ENCODE measurements at regions not wholly inside any gene's neighbourhood (a gene's known extent, or its start where the extent isn't known, plus 50 kb on each side); places are given as distances from the start of the nearest gene placed in this dataset.

DNA sequence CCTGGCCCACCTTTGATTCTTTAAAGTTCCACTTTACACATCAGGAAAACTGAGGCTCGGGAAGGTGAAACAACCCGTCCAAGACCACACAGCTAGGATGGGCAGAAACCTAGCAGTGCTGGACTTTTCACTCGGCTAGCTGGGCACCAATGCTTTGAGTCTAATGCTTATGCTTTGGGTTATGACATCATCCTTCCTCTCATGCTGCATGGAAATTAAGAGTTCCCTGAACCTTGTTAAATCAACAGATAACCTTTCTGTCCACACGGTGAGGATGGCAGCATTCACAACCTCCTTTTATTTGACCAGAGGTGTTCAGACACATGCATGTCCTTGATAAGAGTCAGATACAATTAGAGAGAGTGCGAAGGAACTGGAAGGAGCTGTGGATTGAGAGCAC is 138.4 kb downstream of the UQCRFS1 start:
- WGBS (ENCODE audit: insufficient coverage, insufficient replicate concordance, low lambda C conversion rate, missing lambda C conversion rate), result 51% methylated on average over 5 of the region's 5 CpGs
- RAD21 ChIA-PET (ENCODE audit: unreplicated experiment), result no interaction called here
- in situ Hi-C loops (cut with MboI), result no loop called here
- H4K20me1 ChIP-seq (ENCODE audit: control insufficient read depth, insufficient read depth), result no peaks in the 10 kb centered on the region
- ATAC-seq (no peak), FAIRE-seq (no peak), DNase-seq (ENCODE audit: low read depth, low spot score) (no peak)
- H2AFZ ChIP-seq (ENCODE audit: control insufficient read depth, low read depth, low read length), result no peak overlapping the region
- no peaks in the 10 kb centered on the region for H3K4me1 ChIP-seq (ENCODE audit: control insufficient read depth, insufficient read depth, low read length)
- BruUV-seq (replicated peaks), result no TSS peak
- intact Hi-C loops (cut with micrococcal nuclease; ENCODE audit: unreplicated experiment), result no loop called here
- CTCF ChIA-PET, result interaction anchor here (1.0 kb wide), 1 partner anchor 189 kb away, joined by 4 read pairs; no protein-coding TSS in a partner anchor
- no peaks in the 10 kb centered on the region for H3K79me2 ChIP-seq (ENCODE audit: control insufficient read depth, insufficient read depth, low read length)
- no peaks in the 10 kb centered on the region for H3K27me3 ChIP-seq (replicated peaks in 1 of 2; ENCODE audit: control insufficient read depth in 2 of 2, insufficient read depth in 2 of 2, low read length in 1 of 2)
- no peaks in the 10 kb centered on the region; the same call in 2 of the 3 replicates for H3K9me3 ChIP-seq (replicated peaks; ENCODE audit: control insufficient read depth, insufficient read depth, low read length)
- no peaks in the 10 kb centered on the region for H3K36me3 ChIP-seq (ENCODE audit: control insufficient read depth in 2 of 2, insufficient read depth in 2 of 2, low read length in 1 of 2)
- H3K4me2 ChIP-seq (ENCODE audit: control insufficient read depth, insufficient read depth), result no peak overlapping the region
- SMC1A ChIA-PET (ENCODE audit: uncharacterized antibody, unreplicated experiment), result no interaction called here
- no peak overlapping the region for H3K27ac ChIP-seq (ENCODE audit: control insufficient read depth, insufficient read depth)
- no peak overlapping the region for H3K4me3 ChIP-seq
- POLR2A ChIA-PET, result no interaction called here
- H3K9ac ChIP-seq (ENCODE audit: control insufficient read depth, insufficient read depth, low read length), result no peak overlapping the region
- TF ChIP-seq, protein P1, sequence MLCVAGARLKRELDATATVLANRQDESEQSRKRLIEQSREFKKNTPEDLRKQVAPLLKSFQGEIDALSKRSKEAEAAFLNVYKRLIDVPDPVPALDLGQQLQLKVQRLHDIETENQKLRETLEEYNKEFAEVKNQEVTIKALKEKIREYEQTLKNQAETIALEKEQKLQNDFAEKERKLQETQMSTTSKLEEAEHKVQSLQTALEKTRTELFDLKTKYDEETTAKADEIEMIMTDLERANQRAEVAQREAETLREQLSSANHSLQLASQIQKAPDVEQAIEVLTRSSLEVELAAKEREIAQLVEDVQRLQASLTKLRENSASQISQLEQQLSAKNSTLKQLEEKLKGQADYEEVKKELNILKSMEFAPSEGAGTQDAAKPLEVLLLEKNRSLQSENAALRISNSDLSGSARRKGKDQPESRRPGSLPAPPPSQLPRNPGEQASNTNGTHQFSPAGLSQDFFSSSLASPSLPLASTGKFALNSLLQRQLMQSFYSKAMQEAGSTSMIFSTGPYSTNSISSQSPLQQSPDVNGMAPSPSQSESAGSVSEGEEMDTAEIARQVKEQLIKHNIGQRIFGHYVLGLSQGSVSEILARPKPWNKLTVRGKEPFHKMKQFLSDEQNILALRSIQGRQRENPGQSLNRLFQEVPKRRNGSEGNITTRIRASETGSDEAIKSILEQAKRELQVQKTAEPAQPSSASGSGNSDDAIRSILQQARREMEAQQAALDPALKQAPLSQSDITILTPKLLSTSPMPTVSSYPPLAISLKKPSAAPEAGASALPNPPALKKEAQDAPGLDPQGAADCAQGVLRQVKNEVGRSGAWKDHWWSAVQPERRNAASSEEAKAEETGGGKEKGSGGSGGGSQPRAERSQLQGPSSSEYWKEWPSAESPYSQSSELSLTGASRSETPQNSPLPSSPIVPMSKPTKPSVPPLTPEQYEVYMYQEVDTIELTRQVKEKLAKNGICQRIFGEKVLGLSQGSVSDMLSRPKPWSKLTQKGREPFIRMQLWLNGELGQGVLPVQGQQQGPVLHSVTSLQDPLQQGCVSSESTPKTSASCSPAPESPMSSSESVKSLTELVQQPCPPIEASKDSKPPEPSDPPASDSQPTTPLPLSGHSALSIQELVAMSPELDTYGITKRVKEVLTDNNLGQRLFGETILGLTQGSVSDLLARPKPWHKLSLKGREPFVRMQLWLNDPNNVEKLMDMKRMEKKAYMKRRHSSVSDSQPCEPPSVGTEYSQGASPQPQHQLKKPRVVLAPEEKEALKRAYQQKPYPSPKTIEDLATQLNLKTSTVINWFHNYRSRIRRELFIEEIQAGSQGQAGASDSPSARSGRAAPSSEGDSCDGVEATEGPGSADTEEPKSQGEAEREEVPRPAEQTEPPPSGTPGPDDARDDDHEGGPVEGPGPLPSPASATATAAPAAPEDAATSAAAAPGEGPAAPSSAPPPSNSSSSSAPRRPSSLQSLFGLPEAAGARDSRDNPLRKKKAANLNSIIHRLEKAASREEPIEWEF (IDR thresholded peaks at IDR 0.05; ENCODE audit: insufficient replicate concordance, low read depth, low read length), result no peak
- no peak for TF ChIP-seq SMARCA5 (IDR thresholded peaks at IDR 0.05)
- TF ChIP-seq, protein P2, sequence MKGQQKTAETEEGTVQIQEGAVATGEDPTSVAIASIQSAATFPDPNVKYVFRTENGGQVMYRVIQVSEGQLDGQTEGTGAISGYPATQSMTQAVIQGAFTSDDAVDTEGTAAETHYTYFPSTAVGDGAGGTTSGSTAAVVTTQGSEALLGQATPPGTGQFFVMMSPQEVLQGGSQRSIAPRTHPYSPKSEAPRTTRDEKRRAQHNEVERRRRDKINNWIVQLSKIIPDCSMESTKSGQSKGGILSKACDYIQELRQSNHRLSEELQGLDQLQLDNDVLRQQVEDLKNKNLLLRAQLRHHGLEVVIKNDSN (IDR thresholded peaks at IDR 0.05; ENCODE audit: borderline replicate concordance, extremely low read length, insufficient read depth, low read depth, low read length), result no peak
